Mucosa of gallbladder (tissue), 1 donor: ENCODE measurements at regions not wholly inside any gene's neighbourhood (a gene's known extent, or its start where the extent isn't known, plus 50 kb on each side); places are given as distances from the start of the nearest gene placed in this dataset.

Experiments used
- DNase-seq: peaks from one replicate; pipeline ENCODE4 v3.0.0-alpha.2; 2020; ENCODE audit warnings: low spot score
- donor health status: DM: no; HTN: no; CAD: no.

GRCh38 chr10:70939441-70940003 lies 51.2 kb upstream of the PCBD1 start:
- DNase-seq, result no peak

GRCh38 chr10:70940834-70941568 lies 52.6 kb upstream of the PCBD1 start:
- no peak for DNase-seq

GRCh38 chr10:70942125-70942524 lies 53.8 kb upstream of the PCBD1 start:
- DNase-seq, result no peak

GRCh38 chr10:70942725-70943124 lies 54.4 kb upstream of the PCBD1 start:
- no peak for DNase-seq

GRCh38 chr10:70943249-70943648 lies 54.9 kb upstream of the PCBD1 start:
- DNase-seq, result no peak

GRCh38 chr10:70943841-70944466 lies 55.6 kb upstream of the PCBD1 start:
- DNase-seq, result no peak

- DNase-seq, result no peak
Measured at GRCh38 chr10:70950037-70950436, 61.7 kb upstream of the PCBD1 start.

- no peak for DNase-seq
Measured at GRCh38 chr10:70950801-70951200, 62.4 kb upstream of the PCBD1 start.

GRCh38 chr10:70952401-70952800 lies 64.0 kb upstream of the PCBD1 start:
- DNase-seq, result no peak

GRCh38 chr10:70952921-70953320 lies 64.6 kb upstream of the PCBD1 start:
- no peak for DNase-seq

GRCh38 chr10:70954381-70955176 lies 66.2 kb upstream of the PCBD1 start:
- no peak for DNase-seq

- no peak for DNase-seq
Measured at GRCh38 chr10:70956029-70956759, 67.8 kb upstream of the PCBD1 start.

GRCh38 chr10:70958396-70958795 lies 70.0 kb upstream of the PCBD1 start:
- DNase-seq, result no peak

- DNase-seq, result no peak
Measured at GRCh38 chr10:70960316-70960715, 72.0 kb upstream of the PCBD1 start.

GRCh38 chr10:70960783-70961570 lies 72.6 kb upstream of the PCBD1 start:
- DNase-seq, result no peak

- DNase-seq, result no peak
Measured at GRCh38 chr10:70962686-70963085, 74.3 kb upstream of the PCBD1 start.

- no peak for DNase-seq
Measured at GRCh38 chr10:70963271-70963670, 74.9 kb upstream of the PCBD1 start.

- DNase-seq, result no peak
Measured at GRCh38 chr10:70964245-70964644, 75.9 kb upstream of the PCBD1 start.

- DNase-seq, result no peak
Measured at GRCh38 chr10:70964881-70965280, 76.5 kb upstream of the PCBD1 start.

GRCh38 chr10:70965566-70965965 lies 77.2 kb upstream of the PCBD1 start:
- DNase-seq, result no peak
